ENCODE measurements at regions not wholly inside any gene's neighbourhood (a gene's known extent, or its start where the extent isn't known, plus 50 kb on each side); places are given as distances from the start of the nearest gene placed in this dataset.

GRCh38 chr6:86154852-86155251 lies 512.2 kb upstream of the SYNCRIP start:
- Mint-ChIP-seq H3K27ac (no peak overlapping the region), H3K9me3 (no peaks in the 10 kb centered on the region), H3K36me3 (ENCODE audit: low read depth) (no peaks in the 10 kb centered on the region), H3K27me3 (ENCODE audit: insufficient read depth) (no peaks in the 10 kb centered on the region), H3K4me3 (no peak overlapping the region), H3K4me1 (no peaks in the 10 kb centered on the region)
- no peak overlapping the region for H3K27ac ChIP-seq (ENCODE audit: low read depth, low read length)
- no peak overlapping the region for H3K4me3 ChIP-seq (ENCODE audit: low read length)
- TF ChIP-seq CTCF (conservative IDR thresholded peaks at IDR 0.05): no peak
- H3K36me3 ChIP-seq (ENCODE audit: control insufficient read depth, insufficient read depth, low read length): no peaks in the 10 kb centered on the region
- DNase-seq: no peak
- H3K9me3 ChIP-seq (ENCODE audit: control insufficient read depth, low read length): no peaks in the 10 kb centered on the region
- no peaks in the 10 kb centered on the region for H3K4me1 ChIP-seq (ENCODE audit: control insufficient read depth, insufficient read depth, low read length)
- no peaks in the 10 kb centered on the region for H3K27me3 ChIP-seq (ENCODE audit: control insufficient read depth, insufficient read depth, low read length, poor library complexity, severe bottlenecking)
- H3K9ac ChIP-seq (ENCODE audit: extremely low read depth, low read length, poor library complexity, severe bottlenecking): no peak overlapping the region

GRCh38 chr6:86153521-86153920 lies 510.8 kb upstream of the SYNCRIP start:
- Histone ChIP-seq H3K9me3 (ENCODE audit: control insufficient read depth, low read length) (no peaks in the 10 kb centered on the region), H3K4me1 (ENCODE audit: control insufficient read depth, insufficient read depth, low read length) (no peaks in the 10 kb centered on the region), H3K9ac (ENCODE audit: extremely low read depth, low read length, poor library complexity, severe bottlenecking) (no peak overlapping the region), H3K36me3 (ENCODE audit: control insufficient read depth, insufficient read depth, low read length) (no peaks in the 10 kb centered on the region), H3K4me3 (ENCODE audit: low read length) (no peak overlapping the region), H3K27me3 (ENCODE audit: control insufficient read depth, insufficient read depth, low read length, poor library complexity, severe bottlenecking) (no peaks in the 10 kb centered on the region), H3K27ac (ENCODE audit: low read depth, low read length) (no peak overlapping the region)
- Mint-ChIP-seq H3K36me3 (ENCODE audit: low read depth) (no peaks in the 10 kb centered on the region), H3K27ac (no peak overlapping the region), H3K4me3 (no peak overlapping the region), H3K4me1 (peaks cover 1% of the 10 kb centered on the region), H3K27me3 (ENCODE audit: insufficient read depth) (peaks cover 4% of the 10 kb centered on the region), H3K9me3 (no peaks in the 10 kb centered on the region)
- TF ChIP-seq CTCF (conservative IDR thresholded peaks at IDR 0.05): no peak
- no peak for DNase-seq
- WGBS, 2 experiments (ENCODE audit: insufficient coverage in 1 of 2, insufficient read length in 1 of 2): 93 to 100% methylated on average over 1 to 3 of the region's 3 CpGs

GRCh38 chr6:86152546-86152945 lies 509.9 kb upstream of the SYNCRIP start:
- 60 to 86% methylated on average over 2 to 4 of the region's 4 CpGs for WGBS, 2 experiments (ENCODE audit: insufficient coverage in 1 of 2, insufficient read length in 1 of 2)
- Histone ChIP-seq H3K4me3 (ENCODE audit: low read length) (no peak overlapping the region), H3K27me3 (ENCODE audit: control insufficient read depth, insufficient read depth, low read length, poor library complexity, severe bottlenecking) (no peaks in the 10 kb centered on the region), H3K36me3 (ENCODE audit: control insufficient read depth, insufficient read depth, low read length) (no peaks in the 10 kb centered on the region), H3K9me3 (ENCODE audit: control insufficient read depth, low read length) (no peaks in the 10 kb centered on the region), H3K4me1 (ENCODE audit: control insufficient read depth, insufficient read depth, low read length) (no peaks in the 10 kb centered on the region), H3K9ac (ENCODE audit: extremely low read depth, low read length, poor library complexity, severe bottlenecking) (no peak overlapping the region), H3K27ac (ENCODE audit: low read depth, low read length) (no peak overlapping the region)
- no peak for DNase-seq
- no peak overlapping the region for H3K27ac Mint-ChIP-seq
- no peak for TF ChIP-seq CTCF (conservative IDR thresholded peaks at IDR 0.05)
- peaks cover 5% of the 10 kb centered on the region for H3K27me3 Mint-ChIP-seq (ENCODE audit: insufficient read depth)
- no peaks in the 10 kb centered on the region for H3K9me3 Mint-ChIP-seq
- no peaks in the 10 kb centered on the region for H3K36me3 Mint-ChIP-seq (ENCODE audit: low read depth)
- H3K4me1 Mint-ChIP-seq: peaks cover 3% of the 10 kb centered on the region
- no peak overlapping the region for H3K4me3 Mint-ChIP-seq

Measured in endodermal cell (in vitro differentiated cells).